SJCRH30 (cell line): ENCODE measurements at regions not wholly inside any gene's neighbourhood (a gene's known extent, or its start where the extent isn't known, plus 50 kb on each side); places are given as distances from the start of the nearest gene placed in this dataset.
"Not testable (repeated sequence)": the region's sequence is repeated elsewhere in the genome, so short reads cannot be mapped to it uniquely, and the experiment has no call there.

Experiments used
- DNase-seq, 2 experiments: peaks; one replicate each; pipeline ENCODE4 v3.0.0-alpha.2; 2015 to 2020
- H3K27ac ChIP-seq: fragments of 250-450 bp; sonication (Bioruptor Pico); 2 replicates; pipeline ENCODE4 v1.5.1; 2020; ENCODE audit warnings: mild to moderate bottlenecking, moderate library complexity
- H3K27me3 ChIP-seq: fragments of 250-450 bp; sonication (Bioruptor Pico); 2 replicates; pipeline ENCODE4 v1.5.1; 2020; ENCODE audit warnings: mild to moderate bottlenecking, moderate library complexity
- H3K36me3 ChIP-seq: fragments of 250-450 bp; sonication (Bioruptor Pico); 2 replicates; pipeline ENCODE4 v1.5.1; 2020; ENCODE audit warnings: mild to moderate bottlenecking, moderate library complexity
- H3K4me1 ChIP-seq: fragments of 250-450 bp; sonication (Bioruptor Pico); 2 replicates; pipeline ENCODE4 v1.5.1; 2020; ENCODE audit warnings: mild to moderate bottlenecking, moderate library complexity
- H3K4me3 ChIP-seq: fragments of 250-450 bp; sonication (Bioruptor Pico); 2 replicates; pipeline ENCODE4 v1.5.1; 2020; ENCODE audit warnings: mild to moderate bottlenecking, moderate library complexity
- H3K9me3 ChIP-seq: fragments of 250-450 bp; sonication (Bioruptor Pico); replicated peaks from 2 replicates; pipeline ENCODE4 v1.5.1; 2020; ENCODE audit warnings: mild to moderate bottlenecking, moderate library complexity

DNA sequence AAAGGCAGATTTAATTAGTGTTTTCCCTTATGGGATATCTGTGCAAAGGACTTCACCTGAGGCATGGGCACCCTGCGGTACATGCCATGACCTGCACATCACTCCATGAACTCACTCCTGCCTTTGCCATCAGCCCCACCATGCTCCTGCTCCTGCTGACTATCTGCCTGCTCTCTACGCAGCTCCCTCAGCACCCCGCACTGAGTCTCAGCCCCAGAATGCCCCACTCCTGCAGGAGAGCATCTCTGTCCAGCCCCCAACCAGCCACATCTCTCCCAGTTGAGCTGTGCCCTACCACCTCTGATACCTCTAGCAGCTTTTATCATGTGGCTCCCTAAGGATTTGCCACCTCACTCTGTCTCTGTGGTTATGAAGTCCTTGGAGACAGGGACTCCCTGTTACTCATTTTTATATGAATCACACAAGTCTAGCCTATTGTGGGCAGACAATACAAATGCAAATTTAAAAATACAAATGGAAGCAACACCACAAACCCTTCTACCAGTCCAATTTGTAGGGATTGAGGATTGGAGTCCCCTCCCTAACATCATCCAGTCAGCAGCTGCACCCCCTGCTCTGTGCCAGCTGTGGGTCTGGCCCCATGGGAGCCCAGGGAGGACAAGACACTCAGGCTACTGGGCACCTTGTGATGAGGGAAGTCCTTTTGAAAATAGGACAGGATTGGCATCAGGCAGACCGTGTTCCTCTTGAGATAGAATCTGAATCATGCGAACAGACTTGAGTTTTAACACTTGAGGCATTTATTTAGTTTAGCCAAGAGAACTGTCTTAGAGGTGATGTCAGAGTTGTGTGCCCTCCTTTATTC is 689.6 kb upstream of the HS6ST1 start:
- H3K27ac ChIP-seq: no peak overlapping the region
- no peak for DNase-seq
- H3K9me3 ChIP-seq: no peaks in the 10 kb centered on the region
- H3K27me3 ChIP-seq: no peaks in the 10 kb centered on the region; the same call in 1 of the 2 replicates
- no peak overlapping the region for H3K4me3 ChIP-seq
- no peaks in the 10 kb centered on the region for H3K4me1 ChIP-seq
- H3K36me3 ChIP-seq: no peaks in the 10 kb centered on the region

DNA sequence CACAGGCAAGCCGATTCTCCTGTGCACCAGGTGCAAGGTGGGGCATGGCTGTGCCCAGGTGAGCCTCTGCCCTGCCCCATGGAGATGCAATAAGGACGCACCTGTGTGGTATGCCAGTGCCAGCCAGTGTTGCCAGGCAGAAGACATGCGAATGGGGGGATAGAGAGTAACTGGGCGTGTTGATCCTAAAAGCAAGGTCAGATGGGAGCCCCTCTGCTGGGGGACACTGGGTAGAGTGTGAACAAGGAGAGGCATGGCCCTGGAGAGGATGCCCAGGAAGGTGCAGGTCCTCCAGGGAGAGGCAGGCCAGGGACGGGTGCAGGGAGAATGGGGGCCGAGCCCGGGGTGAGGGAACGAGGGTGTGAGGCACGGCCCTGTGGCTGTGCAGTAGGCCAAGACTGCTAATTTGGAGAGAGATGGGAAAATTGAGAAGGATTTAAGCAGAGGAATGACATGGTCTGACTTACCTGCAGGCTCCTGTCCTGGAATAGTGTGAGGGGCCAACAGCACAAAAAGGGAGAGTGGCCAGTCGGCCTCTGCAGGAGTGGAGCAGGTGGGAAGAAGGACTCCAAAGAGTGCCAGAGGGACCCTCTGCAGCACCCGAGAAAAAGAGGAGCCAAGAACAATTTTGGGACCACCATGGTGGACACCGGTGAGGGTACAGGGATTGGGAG is 690.4 kb upstream of the HS6ST1 start:
- Histone ChIP-seq H3K4me3 (no peak overlapping the region), H3K36me3 (no peaks in the 10 kb centered on the region), H3K27ac (no peak overlapping the region), H3K4me1 (no peaks in the 10 kb centered on the region), H3K27me3 (peaks cover 5% of the 10 kb centered on the region; the same call in 1 of the 2 replicates), H3K9me3 (no peaks in the 10 kb centered on the region)
- no peak for DNase-seq

DNA sequence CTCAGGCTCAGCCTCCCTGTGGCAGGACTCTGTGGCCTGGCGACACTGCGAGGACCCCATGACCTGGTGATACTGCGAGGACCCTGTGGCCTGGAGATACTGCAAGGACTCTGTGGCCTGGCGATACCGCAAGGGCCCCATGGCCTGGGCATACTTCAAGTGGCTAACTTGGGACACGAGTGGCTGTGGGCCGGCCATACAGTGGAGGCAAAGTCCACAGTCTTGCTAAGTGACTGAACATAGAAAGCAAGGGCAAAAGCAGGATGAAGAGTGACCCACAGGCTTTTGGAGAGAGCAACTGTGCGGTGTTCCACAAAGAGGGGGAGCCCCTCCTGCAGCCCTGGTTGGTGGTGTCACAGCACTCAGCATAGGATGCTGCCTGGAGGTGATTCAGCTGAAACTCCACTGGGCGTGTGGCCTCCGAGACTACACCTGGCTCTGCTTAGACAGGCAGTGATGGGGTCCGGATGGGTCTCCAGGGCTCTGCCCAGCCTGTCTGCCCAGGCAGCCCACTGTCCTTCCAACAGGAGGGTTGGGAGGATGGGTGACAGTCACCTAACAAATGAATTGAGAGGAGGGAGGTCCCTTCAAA is 691.0 kb upstream of the HS6ST1 start:
- no peak overlapping the region for H3K27ac ChIP-seq
- no peaks in the 10 kb centered on the region for H3K4me1 ChIP-seq
- no peak for DNase-seq
- H3K36me3 ChIP-seq: no peaks in the 10 kb centered on the region
- H3K27me3 ChIP-seq: peaks cover 11% of the 10 kb centered on the region; the same call in 1 of the 2 replicates
- no peak overlapping the region for H3K4me3 ChIP-seq
- no peaks in the 10 kb centered on the region for H3K9me3 ChIP-seq

DNA sequence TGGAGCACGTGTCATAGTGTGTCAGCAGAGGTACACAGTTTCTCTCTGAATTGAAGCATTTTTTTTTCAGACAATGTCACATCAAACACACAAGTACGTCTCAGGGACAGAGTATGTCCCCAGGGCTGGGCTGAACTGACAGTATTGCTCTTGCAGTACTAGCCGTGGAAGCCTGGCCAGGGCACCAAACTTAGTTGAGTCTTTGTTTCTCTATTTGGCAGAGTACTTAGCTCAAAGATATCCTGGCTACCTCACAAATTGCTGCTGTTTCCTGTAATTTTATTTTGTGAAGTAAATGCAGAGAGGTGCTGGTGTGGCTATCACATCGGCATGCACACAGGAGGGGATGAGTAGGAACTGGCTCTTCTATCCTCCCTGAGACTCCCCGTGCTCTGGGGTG is 691.6 kb upstream of the HS6ST1 start:
- no peak overlapping the region for H3K4me3 ChIP-seq
- H3K4me1 ChIP-seq: no peaks in the 10 kb centered on the region
- no peaks in the 10 kb centered on the region for H3K36me3 ChIP-seq
- H3K27me3 ChIP-seq: peaks cover 11% of the 10 kb centered on the region; the same call in 1 of the 2 replicates
- H3K9me3 ChIP-seq: no peaks in the 10 kb centered on the region
- no peak for DNase-seq
- H3K27ac ChIP-seq: no peak overlapping the region

DNA sequence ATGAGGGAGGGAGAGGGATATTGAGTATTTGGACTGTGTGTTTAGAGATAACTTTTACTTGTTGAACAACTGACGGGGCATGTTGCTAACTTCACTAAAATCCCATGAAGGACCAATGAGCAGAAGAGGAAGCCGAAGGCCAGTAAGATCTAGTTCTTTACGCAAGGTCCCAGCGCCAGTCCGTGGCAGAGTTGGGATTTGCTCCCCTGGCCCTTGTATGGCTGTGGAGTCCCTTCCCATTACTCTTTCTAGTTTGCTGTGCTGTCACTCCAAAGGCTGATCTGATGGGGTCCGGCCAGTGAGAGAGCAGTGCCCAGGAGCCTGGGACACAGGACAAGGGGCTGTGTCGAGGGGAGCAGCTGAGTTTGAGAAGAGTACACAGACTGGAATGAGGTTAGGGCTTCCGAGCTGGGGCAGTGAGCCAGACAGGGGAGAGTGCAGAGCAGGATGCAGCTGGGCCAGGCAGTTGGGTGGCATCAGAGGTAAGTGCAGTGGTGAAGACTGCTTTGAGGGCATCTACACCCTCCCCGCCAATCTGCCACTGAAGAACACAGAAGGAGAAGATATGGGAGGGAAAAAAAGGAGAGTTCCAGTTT is 692.9 kb upstream of the HS6ST1 start:
- H3K9me3 ChIP-seq: no peaks in the 10 kb centered on the region
- DNase-seq: no peak

DNA sequence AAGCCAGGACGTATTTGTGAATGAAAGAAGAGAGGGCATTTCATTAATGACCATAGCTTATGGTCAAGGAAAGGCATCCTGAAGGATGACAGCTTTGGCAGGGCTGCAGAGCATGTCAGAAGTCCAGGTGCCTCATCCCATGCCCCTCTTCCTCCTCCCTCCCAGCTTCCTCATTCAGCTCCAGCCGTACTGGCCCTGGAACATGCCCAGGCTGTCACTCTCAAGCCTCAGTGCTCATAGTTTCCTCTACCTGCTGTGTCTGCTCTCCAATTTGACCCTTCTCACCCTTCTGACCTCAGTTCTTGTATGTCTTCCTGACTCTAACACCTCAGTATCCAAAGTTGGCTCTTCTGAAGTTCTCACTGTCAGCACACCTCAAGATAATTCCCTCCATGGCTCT is 695.8 kb upstream of the HS6ST1 start:
- Histone ChIP-seq H3K27ac (no peak overlapping the region), H3K9me3 (no peaks in the 10 kb centered on the region), H3K4me1 (no peaks in the 10 kb centered on the region), H3K36me3 (no peaks in the 10 kb centered on the region), H3K4me3 (no peak overlapping the region), H3K27me3 (peaks cover 15% of the 10 kb centered on the region; the same call in 1 of the 2 replicates)
- no peak for DNase-seq

More for the DNA sequence above, 692.9 kb upstream of the HS6ST1 start:
- Histone ChIP-seq H3K4me3 (no peak overlapping the region), H3K27me3 (peaks cover 11% of the 10 kb centered on the region; the same call in 1 of the 2 replicates), H3K4me1 (no peaks in the 10 kb centered on the region), H3K36me3 (no peaks in the 10 kb centered on the region), H3K27ac (no peak overlapping the region)

DNA sequence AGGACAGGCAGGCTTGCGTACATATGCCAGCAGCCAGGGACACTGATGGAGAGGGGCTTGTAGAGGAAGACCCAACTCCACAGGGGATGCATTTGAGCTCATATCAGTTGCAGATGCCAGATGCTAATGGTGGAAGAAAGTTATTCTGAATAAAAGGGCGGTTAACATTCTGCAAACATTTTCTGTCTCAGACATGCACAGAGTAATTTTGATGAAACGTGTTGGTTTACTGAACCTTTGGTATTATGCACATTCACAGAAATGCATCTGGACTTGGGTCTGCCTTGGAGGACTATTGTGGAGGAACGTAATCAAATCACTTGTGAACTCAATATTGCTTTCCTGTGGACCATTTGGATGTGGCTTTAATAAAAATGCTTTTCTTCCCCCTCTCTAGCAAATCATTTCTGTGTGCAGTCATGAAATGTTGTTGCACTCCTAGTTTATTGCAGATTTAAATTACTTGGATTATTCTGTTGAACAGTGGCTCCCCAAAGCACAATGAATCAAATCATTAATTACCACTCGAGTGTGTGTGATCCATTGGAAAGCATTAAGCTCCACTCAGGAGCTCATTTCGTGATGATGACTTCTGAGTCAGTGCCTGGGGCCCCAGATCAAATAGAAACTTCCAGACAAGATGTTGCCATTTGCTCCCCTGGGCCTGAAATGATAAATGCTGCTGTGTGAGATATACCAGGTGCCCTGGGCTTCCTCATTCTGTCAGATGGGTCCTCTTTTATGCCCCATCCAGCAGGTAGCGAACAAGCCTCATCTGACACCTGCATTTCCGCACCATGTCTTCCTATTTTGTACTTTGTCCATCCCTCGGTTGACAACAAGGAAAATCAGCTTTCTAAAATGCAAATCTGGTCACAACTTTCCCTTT is 697.0 kb upstream of the HS6ST1 start:
- H3K27me3 ChIP-seq: peaks cover 15% of the 10 kb centered on the region; the same call in 1 of the 2 replicates
- no peak overlapping the region for H3K4me3 ChIP-seq
- H3K27ac ChIP-seq: no peak overlapping the region
- no peak for DNase-seq
- no peaks in the 10 kb centered on the region for H3K36me3 ChIP-seq
- no peaks in the 10 kb centered on the region for H3K4me1 ChIP-seq
- H3K9me3 ChIP-seq: no peaks in the 10 kb centered on the region

DNA sequence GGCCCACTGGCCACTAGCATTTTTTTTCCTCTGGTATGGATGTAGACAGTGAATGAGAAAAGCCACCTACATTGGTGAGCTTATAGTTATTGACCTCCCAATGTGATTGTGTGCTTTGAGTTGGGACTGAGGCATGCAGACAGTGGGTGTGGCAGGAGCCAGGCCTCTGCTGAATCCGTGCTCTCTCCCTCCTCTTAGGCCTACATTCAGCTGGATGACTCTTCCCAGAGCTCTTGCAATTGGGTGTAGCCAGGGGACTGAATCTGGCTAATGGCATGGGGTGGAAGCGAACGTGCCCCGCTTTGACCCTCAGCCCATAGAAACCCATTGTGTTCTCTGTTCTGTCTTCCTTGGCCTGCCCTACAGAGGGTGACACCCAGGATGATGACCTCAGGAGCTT is 698.3 kb upstream of the HS6ST1 start:
- no peak for DNase-seq
- peaks cover 15% of the 10 kb centered on the region; the same call in 1 of the 2 replicates for H3K27me3 ChIP-seq
- H3K27ac ChIP-seq: no peak overlapping the region
- H3K36me3 ChIP-seq: no peaks in the 10 kb centered on the region
- H3K4me3 ChIP-seq: no peak overlapping the region
- no peaks in the 10 kb centered on the region for H3K4me1 ChIP-seq
- no peaks in the 10 kb centered on the region for H3K9me3 ChIP-seq

DNA sequence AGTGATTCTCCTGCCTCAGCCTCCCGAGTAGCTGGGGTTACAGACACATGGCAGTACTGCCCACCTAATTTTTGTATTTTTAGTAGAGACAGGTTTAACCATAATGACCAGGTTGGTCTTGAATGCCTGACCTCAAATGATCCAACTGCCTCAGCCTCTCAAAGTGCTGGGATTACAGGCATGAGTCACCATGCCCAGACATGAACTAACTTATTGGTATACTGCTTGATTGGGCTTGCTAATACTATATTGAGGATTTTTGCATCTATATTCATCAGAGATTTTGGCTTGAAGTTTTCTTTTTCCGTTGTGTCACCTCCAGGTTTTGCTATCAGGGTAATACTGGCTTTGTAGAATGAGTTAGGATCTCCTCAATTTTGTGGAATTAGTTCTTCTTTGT is 706.1 kb upstream of the HS6ST1 start:
- Histone ChIP-seq H3K4me1 (no peaks in the 10 kb centered on the region), H3K9me3 (no peaks in the 10 kb centered on the region), H3K4me3 (no peak overlapping the region), H3K36me3 (no peaks in the 10 kb centered on the region), H3K27ac (no peak overlapping the region), H3K27me3 (no peaks in the 10 kb centered on the region)
- no peak for DNase-seq

DNA sequence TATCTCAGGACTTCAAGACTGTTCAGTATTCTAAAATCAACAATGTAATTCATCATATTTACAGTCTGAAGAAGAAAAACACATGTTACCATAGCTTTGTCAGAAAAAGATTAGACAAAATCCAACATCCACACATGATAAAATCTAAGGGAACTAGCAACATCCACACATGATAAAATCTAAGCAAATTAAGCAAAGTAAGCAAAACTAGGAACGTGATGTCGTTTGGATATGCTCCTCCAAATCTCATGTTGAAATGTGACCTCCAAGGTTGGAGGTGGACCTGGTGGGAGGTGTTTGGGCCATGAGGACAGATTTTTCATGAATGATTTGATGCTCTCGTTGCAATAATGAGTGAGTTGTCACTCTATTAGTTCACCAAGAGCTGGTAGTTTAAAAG is 717.3 kb upstream of the HS6ST1 start:
- no peak for DNase-seq
- H3K4me1 ChIP-seq: no peaks in the 10 kb centered on the region
- H3K27me3 ChIP-seq: no peaks in the 10 kb centered on the region
- no peaks in the 10 kb centered on the region for H3K9me3 ChIP-seq
- H3K4me3 ChIP-seq: no peak overlapping the region
- no peak overlapping the region for H3K27ac ChIP-seq
- no peaks in the 10 kb centered on the region for H3K36me3 ChIP-seq

DNA sequence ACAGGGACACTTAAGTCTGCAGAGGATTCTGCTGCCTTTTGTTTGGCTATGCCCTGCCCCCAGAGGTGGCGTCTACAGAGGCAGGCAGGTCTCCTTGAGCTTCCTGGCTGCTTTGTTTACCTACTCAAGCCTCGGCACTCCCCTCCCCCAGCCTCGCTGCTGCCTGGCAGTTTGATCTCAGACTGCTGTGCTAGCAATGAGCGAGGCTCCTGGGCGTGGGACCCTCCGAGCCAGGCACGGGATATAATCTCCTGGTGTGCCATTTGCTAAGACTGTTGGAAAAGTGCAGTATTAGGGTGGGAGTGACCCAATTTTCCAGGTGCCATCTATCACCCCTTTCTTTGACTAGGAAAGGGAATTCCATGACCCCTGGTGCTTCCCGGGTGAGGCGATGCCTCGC is 725.0 kb upstream of the HS6ST1 start:
- H3K9me3 ChIP-seq, H3K36me3 ChIP-seq, DNase-seq, H3K27me3 ChIP-seq, H3K4me1 ChIP-seq, H3K27ac ChIP-seq, H3K4me3 ChIP-seq: not testable (repeated sequence)

DNA sequence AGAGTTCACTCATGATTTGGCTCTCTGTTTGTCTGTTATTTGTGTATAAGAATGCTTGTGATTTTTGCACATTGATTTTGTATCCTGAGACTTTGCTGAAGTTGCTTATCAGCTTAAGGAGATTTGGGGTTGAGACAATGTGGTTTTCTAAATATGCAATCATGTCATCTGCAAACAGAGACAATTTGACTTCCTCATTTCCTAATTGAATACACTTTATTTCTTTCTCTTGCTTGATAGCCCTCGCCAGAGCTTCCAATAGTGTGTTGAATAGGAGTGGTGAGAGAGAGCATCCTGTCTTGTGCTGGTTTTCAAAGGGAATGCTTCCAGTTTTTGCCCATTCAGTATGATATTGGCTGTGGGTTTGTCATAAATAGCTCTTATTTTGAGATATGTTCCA is 727.8 kb upstream of the HS6ST1 start:
- not testable (repeated sequence) for DNase-seq, H3K27ac ChIP-seq, H3K4me1 ChIP-seq, H3K9me3 ChIP-seq, H3K4me3 ChIP-seq, H3K36me3 ChIP-seq, H3K27me3 ChIP-seq

DNA sequence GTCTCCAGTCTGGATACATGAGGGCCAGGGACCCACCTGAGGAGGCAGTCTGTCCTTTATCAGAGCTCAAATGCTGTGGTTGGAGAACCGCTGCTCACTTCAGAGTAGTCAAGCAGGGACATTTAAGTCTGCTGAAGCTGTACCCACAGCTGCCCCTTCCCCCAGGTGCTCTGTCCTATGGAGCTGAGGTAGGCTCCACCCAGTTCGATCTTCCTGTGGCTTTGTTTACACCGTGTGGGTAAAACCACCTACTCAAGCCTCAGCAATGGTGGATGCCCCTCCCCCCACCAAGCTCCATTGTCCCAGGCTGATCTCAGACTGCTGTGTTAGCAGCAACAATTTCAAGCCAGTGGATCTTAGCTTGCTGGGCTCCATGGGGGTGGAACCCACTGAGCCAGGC is 731.4 kb upstream of the HS6ST1 start:
- Histone ChIP-seq H3K4me3 (no peak overlapping the region), H3K27ac (no peak overlapping the region), H3K9me3 (peaks cover 2% of the 10 kb centered on the region; the same call in 1 of the 2 replicates), H3K4me1 (no peaks in the 10 kb centered on the region), H3K36me3 (no peaks in the 10 kb centered on the region), H3K27me3 (no peaks in the 10 kb centered on the region)
- no peak for DNase-seq

DNA sequence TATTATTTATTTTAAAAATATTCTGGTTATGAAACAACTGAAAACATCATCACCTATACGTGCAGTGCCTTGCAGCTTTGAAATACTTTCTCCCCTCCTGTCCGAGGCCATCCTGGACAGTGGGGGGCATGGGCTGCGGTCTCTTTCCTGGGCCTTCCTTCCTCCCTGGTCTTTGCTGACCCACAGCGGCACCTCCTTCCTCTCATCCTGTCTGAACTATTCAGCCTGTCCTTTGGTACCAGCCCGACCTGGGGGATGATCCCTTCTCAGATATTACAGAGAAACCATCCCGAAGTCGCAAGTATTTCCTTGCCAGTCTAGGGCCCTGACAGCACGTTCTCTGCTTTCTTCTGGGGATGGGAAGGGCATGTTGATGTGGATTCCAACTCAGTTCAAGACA is 736.6 kb upstream of the HS6ST1 start:
- H3K27me3 ChIP-seq: no peaks in the 10 kb centered on the region
- no peaks in the 10 kb centered on the region for H3K36me3 ChIP-seq
- peaks cover 2% of the 10 kb centered on the region; the same call in 1 of the 2 replicates for H3K9me3 ChIP-seq
- H3K4me1 ChIP-seq: no peaks in the 10 kb centered on the region
- no peak overlapping the region for H3K4me3 ChIP-seq
- DNase-seq: no peak
- H3K27ac ChIP-seq: no peak overlapping the region
